ENCODE measurements at regions not wholly inside any gene's neighbourhood (a gene's known extent, or its start where the extent isn't known, plus 50 kb on each side); places are given as distances from the start of the nearest gene placed in this dataset.

GRCh38 chr11:43545610-43546009 is 134.9 kb upstream of the HSD17B12 start:
- no peak for DNase-seq

GRCh38 chr11:43546561-43547429 is 133.7 kb upstream of the HSD17B12 start:
- DNase-seq = no peak

GRCh38 chr11:43547430-43547831 is 133.1 kb upstream of the HSD17B12 start:
- DNase-seq = no peak

GRCh38 chr11:43547889-43548381 is 132.6 kb upstream of the HSD17B12 start:
- DNase-seq = no peak

GRCh38 chr11:43548916-43549315 is 131.6 kb upstream of the HSD17B12 start:
- no peak for DNase-seq

- no peak for DNase-seq
Measured at GRCh38 chr11:43549624-43550023, 130.9 kb upstream of the HSD17B12 start.

- DNase-seq = no peak
Measured at GRCh38 chr11:43550714-43551113, 129.8 kb upstream of the HSD17B12 start.

GRCh38 chr11:43554148-43554473 is 126.4 kb upstream of the HSD17B12 start:
- no peak for DNase-seq

GRCh38 chr11:43555186-43555585 is 125.4 kb upstream of the HSD17B12 start:
- no peak for DNase-seq

GRCh38 chr11:43555816-43556611 is 124.5 kb upstream of the HSD17B12 start:
- DNase-seq = no peak

GRCh38 chr11:43556612-43557375 is 123.7 kb upstream of the HSD17B12 start:
- no peak for DNase-seq

GRCh38 chr11:43557553-43558110 is 122.9 kb upstream of the HSD17B12 start:
- DNase-seq = no peak

GRCh38 chr11:43558146-43558545 is 122.4 kb upstream of the HSD17B12 start:
- no peak for DNase-seq

- no peak for DNase-seq
Measured at GRCh38 chr11:43558556-43559127, 121.9 kb upstream of the HSD17B12 start.

GRCh38 chr11:43561832-43562231 is 118.7 kb upstream of the HSD17B12 start:
- no peak for DNase-seq

- no peak for DNase-seq
Measured at GRCh38 chr11:43567396-43567975, 113.1 kb upstream of the HSD17B12 start.

- DNase-seq = no peak
Measured at GRCh38 chr11:43573233-43573632, 107.3 kb upstream of the HSD17B12 start.

GRCh38 chr11:43573873-43574272 is 106.7 kb upstream of the HSD17B12 start:
- no peak for DNase-seq

GRCh38 chr11:43574411-43574810 is 106.1 kb upstream of the HSD17B12 start:
- no peak for DNase-seq

- no peak for DNase-seq
Measured at GRCh38 chr11:43574949-43575912, 105.3 kb upstream of the HSD17B12 start.

GRCh38 chr11:43575913-43576310 is 104.6 kb upstream of the HSD17B12 start:
- DNase-seq = no peak

Data from stimulated activated CD4-positive, alpha-beta T cell treated with anti-CD3 and anti-CD28 coated beads, Interleukin-2, amount 100 ng/mL, for 48 hours (primary cell).